Activated T-cell treated with anti-CD3 and anti-CD28 coated beads for 1 hour (primary cell): ENCODE measurements at regions not wholly inside any gene's neighbourhood (a gene's known extent, or its start where the extent isn't known, plus 50 kb on each side); places are given as distances from the start of the nearest gene placed in this dataset.
"Not testable (repeated sequence)": the region's sequence is repeated elsewhere in the genome, so short reads cannot be mapped to it uniquely, and the experiment has no call there.

Source experiments
- DNase-seq: peaks from one replicate; pipeline ENCODE4 v3.0.0-alpha.2; 2020; ENCODE audit warnings: low read depth

GRCh38 chr5:124796495-124796894 is 50.1 kb upstream of the ZNF608 start:
- DNase-seq: no peak

GRCh38 chr5:124797665-124798087 is 51.2 kb upstream of the ZNF608 start:
- no peak for DNase-seq

GRCh38 chr5:124798890-124799289 is 52.5 kb upstream of the ZNF608 start:
- no peak for DNase-seq

- DNase-seq: no peak
Observed at GRCh38 chr5:124801551-124801950, 55.1 kb upstream of the ZNF608 start.

- DNase-seq: no peak
Observed at GRCh38 chr5:124803617-124804323, 57.3 kb upstream of the ZNF608 start.

GRCh38 chr5:124806026-124806372 is 59.6 kb upstream of the ZNF608 start:
- DNase-seq: no peak

GRCh38 chr5:124806373-124807077 is 60.1 kb upstream of the ZNF608 start:
- no peak for DNase-seq

GRCh38 chr5:124808842-124809268 is 62.4 kb upstream of the ZNF608 start:
- no peak for DNase-seq

- DNase-seq: no peak
Observed at GRCh38 chr5:124810396-124811006, 64.1 kb upstream of the ZNF608 start.

GRCh38 chr5:124812771-124813358 is 66.4 kb upstream of the ZNF608 start:
- no peak for DNase-seq

- DNase-seq: no peak
Observed at GRCh38 chr5:124816381-124816780, 69.9 kb upstream of the ZNF608 start.

GRCh38 chr5:124819201-124819600 is 72.8 kb upstream of the ZNF608 start:
- no peak for DNase-seq

- no peak for DNase-seq
Observed at GRCh38 chr5:124822647-124823046, 76.2 kb upstream of the ZNF608 start.

GRCh38 chr5:124823380-124823779 is 76.9 kb upstream of the ZNF608 start:
- no peak for DNase-seq

GRCh38 chr5:124824637-124825158 is 78.3 kb upstream of the ZNF608 start:
- no peak for DNase-seq

GRCh38 chr5:124825250-124825982 is 79.0 kb upstream of the ZNF608 start:
- no peak for DNase-seq

GRCh38 chr5:124825983-124826337 is 79.5 kb upstream of the ZNF608 start:
- no peak for DNase-seq

GRCh38 chr5:124828731-124829234 is 82.3 kb upstream of the ZNF608 start:
- no peak for DNase-seq

GRCh38 chr5:124831687-124832240 is 85.3 kb upstream of the ZNF608 start:
- no peak for DNase-seq

GRCh38 chr5:124832510-124832909 is 86.1 kb upstream of the ZNF608 start:
- no peak for DNase-seq

GRCh38 chr5:124836314-124836713 is 89.9 kb upstream of the ZNF608 start:
- not testable (repeated sequence) for DNase-seq
